Activated CD4-positive, alpha-beta T cell treated with anti-CD3 and anti-CD28 coated beads, Interleukin-2, amount 50 U/mL, for 48 hours (primary cell): ENCODE measurements at regions not wholly inside any gene's neighbourhood (a gene's known extent, or its start where the extent isn't known, plus 50 kb on each side); places are given as distances from the start of the nearest gene placed in this dataset.
"Not testable (repeated sequence)": the region's sequence is repeated elsewhere in the genome, so short reads cannot be mapped to it uniquely, and the experiment has no call there.

ENCODE experiments used
- DNase-seq, 2 experiments: peaks; one replicate each; pipeline ENCODE4 v3.0.0-alpha.2; 2020

DNA sequence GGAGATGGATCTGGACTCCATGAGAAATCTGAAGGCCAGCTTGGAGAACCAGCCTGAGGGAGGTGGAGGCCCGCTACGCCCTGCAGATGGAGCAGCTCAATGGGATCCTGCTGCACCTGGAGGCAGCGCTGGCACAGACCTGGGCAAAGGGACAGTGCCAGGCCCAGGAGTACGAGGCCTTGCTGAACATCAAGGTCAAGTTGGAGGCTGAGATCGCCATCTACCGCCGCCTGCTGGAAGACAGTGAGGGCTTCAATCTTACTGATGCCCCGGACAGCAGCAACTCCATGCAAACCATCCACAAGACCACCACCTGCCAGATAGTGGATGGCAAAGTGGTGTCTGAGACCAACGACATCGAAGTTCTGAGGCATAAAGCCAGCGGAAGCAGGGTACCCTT is 601.5 kb upstream of the ZP4 start:
- no peak for DNase-seq

DNA sequence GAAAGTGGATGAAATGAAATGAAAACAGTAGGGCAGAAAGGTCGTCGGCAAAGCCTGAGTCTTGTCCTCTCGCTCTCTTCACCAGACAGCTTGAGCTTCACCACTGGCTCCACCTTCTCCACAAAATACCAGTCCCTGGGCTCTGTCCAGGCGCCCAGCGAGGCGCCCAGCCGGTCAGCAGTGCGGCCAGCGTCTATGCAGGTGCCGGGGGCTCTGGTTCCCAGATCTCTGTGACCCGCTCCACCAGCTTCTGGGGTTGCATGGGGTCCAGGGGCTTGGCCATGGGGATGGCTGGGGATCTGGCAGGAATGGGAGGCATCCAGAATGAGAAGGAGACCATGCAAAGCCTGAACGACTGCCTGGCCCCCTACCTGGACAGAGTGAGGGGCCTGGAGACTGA is 600.5 kb upstream of the ZP4 start:
- no peak for DNase-seq

DNA sequence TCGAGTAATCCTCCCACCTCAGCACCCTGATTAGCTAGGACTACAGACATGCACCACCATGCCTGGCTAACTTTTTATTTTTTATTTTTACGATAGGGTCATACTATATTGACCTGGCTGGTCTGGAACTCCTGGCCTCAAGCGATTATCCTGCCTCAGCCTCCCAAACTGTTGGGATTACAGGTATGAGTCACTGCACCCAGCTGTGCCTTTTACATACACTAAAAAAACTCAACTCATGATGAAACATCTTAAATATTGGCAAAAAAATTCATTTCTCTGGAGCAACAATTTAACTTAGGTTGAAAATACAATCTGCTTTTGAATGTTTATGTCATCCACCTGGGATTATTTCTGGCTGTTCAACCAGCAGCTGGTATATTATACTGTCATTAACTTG is 598.3 kb upstream of the ZP4 start:
- no peak for DNase-seq

DNA sequence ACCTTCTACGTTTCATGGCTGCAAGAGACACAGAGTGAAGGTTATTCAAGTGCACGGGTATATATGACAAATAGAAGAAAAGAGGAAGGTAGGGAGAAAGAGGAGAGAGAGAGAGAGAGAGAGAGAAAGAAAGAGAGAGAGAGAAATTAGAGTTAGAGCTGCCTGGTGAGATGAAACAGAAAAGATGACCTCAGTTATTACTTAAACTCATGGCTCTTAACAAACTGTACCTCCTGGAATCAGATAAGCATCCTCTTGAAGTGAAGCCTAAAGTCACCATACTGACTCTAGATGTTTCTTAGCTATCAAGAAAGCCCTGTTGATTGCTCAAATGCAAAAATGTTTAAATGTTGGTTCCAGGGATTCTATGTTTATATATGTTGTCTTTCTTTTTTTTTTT is 597.7 kb upstream of the ZP4 start:
- DNase-seq: no peak

DNA sequence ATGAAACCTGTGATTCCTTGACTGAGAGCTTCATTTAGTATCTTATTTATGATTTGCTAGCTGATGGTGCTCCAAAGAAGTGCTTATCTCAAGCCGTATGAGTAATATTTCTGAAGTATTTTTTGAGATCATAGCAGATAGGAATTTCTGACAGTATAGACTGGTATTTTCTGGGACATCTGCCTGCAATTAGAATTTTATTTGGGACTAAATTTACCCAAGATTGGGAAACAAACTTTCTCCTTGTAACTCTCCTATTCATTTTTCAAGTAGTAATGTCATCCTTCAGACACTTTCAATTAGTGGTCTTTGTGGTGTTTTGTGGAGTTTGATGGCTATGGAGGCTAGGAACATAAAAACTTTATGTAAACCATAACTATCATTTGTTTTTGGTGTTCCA is 597.2 kb upstream of the ZP4 start:
- no peak for DNase-seq

DNA sequence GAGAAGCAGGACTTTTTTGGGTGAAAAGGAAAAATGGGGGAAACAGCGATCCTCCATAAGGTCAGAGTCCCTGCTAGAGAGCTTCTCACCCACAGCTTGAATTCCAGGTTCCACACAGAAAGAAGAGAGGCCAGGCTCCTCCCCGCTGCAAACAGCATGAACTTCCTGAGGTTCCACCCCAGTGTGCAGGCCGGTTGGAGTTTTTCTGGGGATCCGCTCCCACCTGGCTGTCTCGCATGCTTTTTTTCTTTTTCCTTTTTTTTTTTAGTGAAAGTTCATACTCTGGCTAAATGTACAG is 595.1 kb upstream of the ZP4 start:
- no peak for DNase-seq

DNA sequence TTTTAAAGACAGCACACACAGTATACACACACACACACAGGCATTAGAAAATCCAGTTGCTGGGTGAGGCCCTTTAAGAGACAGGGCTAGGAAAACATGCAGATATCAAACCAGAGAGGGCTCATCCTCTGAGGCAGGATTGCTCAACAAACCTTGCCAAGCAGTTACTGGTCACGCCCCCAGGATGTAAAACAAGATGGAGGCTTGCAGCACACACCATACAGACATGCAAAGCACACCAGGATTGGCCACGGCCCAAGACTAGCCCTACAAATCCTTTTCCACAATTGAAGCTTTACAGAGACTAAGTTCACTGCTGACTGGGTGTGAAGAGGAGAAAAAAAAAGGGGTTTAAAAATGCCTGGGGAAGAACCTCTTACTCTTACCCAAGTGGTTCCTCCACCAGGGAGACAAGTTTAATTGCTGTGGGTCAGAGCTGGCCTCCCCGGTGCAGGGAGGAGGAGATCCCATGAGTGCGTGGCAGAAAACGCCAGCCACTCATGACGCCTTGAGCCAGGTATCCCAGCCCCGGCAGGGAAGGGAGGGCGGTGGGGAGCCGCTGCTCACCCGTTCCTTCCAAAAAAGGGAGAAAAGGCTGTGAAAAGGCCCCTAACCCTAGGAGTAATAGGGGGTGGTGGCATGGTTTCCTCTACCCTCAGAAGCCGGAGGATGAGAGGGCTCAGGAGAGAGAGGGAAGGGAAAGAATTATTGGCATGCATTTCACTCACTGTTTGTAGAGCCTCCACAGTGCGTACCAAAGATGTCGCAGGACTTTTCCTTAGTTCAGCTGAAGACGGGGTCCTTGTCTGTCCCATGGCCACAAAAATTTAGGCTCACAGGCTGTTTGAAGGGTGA is 594.6 kb upstream of the ZP4 start:
- DNase-seq: no peak

DNA sequence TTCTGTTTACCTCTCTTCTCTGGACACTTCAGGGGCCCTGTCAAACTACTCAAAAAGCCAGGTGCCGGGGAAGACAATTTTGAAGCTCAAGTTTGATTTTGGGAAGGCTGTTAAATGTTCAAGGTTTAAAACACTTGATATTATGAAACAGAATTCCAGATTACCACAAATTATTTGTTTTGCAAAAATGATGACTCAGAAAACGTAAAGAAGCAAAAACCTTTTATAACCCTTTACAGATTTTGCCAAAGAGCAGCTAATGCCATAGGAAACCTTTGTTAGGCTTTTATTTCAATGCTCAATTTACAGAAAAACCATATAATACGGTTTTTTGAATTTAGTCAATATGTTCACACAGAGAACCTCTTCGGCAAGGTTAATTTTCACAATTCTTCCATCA is 593.4 kb upstream of the ZP4 start:
- no peak for DNase-seq

DNA sequence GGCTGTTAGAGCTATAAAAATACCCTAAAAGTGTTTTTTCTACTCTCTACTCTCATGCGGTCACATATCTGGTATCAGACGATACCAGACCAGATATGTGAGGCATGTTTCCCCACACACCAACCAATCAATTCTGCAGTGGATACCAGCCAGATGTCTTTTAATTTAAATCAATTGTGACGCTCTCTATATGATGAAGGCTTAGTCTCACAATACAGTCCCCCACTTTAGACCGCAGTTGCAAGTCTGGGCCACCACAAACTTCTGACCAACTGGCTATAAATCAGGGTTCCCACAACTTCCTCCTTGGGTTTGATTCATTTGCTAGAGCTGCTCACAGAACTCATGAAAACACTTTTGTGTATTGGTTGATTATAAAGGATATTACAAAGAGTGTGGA is 586.1 kb upstream of the ZP4 start:
- no peak for DNase-seq

DNA sequence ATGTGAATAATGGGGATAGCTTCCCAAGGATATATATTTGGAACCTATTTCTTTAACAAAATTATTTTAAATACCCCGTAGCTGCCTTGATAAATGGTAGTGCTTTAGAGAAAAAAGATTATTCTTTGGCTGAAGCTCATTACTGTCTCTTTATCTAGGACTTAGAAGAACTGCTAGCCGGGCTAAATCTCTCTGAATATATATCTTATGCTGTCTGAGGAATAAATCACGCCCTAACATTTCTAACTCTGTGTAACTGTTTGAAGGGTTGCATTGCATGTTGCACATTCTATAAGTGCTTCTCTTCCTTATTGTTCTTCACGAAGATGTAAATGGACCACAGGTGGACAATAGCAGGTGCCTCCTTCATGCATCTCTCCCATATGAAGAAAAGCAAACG is 585.0 kb upstream of the ZP4 start:
- no peak for DNase-seq

DNA sequence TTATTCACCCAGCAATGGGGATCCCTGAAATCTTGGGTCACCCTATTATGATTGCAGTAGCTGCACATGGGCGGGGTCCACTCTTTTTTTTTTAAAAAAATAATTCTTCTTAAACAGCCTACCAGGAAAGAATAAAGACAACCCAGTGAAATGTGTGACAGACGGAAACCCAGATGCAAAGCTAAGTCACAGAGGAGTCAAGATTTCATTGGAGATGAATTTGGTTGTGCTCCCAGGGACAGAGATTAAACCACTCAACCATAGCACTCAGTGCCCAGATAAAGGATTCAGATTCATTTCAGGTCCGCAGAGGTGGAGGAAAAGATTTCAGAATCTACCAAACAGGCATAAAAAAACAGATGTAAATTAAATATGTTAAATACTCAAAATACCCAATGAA is 583.5 kb upstream of the ZP4 start:
- no peak for DNase-seq

DNA sequence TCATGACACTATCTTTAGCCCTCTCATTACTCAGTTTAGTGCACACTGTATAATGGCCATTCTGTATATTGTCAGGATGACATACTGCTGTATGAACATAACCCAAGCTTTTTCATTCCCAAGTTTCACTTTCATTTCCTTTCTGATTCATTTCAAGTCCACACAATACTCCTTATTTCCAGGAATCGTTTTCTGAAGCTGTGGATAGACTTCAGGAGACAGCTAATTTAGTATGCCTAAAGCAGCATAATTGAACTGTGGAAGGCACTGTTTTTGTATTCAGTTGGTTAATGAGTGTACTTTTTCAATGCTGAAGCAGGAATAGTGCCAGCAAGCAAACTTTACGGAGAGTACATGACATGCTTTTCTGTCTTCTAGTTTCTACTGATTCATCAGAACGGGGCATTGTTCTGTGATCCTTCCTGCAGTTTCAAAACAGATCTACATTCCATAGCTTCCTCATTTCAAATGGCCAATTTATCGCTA is 578.5 kb upstream of the ZP4 start:
- no peak for DNase-seq

DNA sequence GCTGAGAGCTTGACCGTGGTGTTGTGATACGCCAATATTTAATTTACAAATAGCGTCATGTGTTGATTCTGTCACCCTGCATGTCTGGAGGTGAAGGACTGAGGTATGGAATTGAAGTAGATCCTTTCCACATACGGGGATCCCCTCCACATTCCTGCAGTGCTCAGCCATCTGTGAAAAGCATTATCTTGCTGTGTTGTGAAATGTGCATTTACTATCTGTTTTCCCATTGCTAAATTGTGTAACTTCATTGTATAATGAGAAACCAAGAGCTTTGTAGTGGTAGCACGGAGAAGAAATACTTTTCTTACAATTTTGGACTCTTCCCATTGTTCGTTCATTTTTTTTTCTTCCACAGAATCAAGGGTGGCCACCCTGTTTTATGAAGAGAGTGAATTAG is 577.3 kb upstream of the ZP4 start:
- DNase-seq: no peak

DNA sequence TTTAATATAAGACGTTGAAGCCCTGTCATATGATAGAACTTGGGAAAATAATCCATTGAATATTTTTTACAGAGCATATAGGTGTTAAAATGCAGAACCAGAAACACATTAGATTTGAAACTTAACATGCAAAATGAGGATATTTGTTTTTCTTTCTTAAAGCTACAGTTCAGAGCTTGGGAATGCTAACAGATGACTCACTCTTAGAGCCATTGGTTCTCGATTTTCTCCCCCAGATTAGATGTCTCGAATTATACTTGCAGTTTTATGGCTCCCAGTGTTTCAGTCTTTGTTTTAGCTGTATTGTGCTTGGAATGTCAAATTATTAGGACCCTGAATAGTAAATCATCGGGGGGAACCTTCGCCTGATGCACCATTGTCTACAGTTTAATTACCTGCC is 575.7 kb upstream of the ZP4 start:
- DNase-seq: no peak

DNA sequence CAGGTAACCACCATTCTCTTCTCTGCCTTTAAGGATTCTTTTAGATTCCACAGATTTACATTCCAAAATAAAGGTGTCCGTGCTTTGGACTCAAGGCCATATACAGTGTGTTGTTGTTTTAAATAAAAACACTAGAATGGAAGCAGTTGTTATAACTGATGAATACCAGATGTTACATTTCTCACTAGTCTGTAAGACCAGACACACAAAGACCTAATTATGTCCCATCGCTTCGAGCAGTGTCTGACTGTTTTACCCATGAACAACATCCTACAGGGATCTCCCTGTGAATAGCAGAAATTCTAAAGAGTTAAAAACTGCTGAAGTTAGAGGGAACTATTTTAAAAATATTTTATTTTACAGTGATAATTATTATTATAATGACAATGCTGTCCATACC is 574.7 kb upstream of the ZP4 start:
- no peak for DNase-seq

DNA sequence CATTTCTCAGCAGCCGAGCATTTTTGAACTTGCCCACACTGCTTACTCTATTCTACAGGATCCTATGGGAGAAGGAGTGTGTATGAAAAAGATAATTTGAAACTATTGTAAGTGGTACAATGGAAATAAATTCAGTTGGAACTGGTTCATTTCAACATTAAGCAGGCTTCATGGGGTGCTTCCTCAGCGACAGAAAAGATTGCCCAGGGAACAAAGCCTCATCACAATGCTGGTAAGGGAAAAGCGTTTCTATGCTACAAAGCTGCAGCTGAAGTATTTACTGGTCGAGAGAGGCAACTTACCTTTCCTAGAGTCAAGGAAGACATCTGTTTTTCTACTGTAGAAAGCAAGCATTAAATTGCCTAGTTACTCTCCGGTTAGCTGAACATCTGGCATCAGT is 568.2 kb upstream of the ZP4 start:
- DNase-seq: no peak

DNA sequence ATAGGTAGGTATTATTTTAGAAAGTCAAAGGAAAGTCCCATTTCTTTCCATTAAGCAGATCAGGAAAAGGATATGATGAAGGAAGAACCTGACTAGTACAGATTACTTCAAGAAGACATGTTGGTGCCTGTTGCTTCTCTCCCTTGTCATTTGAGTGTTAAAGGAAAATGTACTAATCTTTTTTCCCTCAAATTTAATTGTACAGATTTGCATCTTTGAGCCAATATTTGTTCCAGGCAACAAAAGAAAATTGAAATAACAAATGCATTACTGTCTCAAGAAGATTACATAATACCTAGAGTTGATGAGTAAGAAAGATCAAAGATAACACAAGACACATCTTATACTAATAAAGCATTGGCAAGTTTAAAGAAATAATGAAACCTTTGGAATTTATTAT is 566.9 kb upstream of the ZP4 start:
- DNase-seq: no peak

DNA sequence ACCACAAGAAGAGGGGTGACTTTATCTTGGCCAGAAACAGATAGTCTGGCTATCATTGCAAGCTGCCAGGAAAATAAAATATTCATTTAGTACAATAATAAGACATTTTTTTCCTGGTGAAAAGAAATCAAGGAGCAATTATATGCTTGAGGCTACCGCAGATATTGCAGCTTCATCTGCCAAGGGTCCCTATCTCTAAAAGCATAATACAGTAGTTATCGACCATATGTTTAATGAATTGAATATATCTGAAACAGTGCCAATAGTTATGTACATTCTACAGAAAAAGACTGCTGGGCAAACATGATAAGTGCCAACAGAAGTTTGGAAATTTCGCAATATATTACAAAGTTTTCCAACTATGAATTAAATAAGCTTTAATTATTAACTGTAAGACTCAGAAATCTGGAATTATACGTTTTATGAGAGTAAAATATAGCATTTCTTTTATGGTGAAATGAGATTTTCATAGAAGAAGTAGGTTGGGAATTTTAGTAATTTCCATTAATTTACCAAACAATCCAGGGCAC is 561.1 kb upstream of the ZP4 start:
- no peak for DNase-seq

DNA sequence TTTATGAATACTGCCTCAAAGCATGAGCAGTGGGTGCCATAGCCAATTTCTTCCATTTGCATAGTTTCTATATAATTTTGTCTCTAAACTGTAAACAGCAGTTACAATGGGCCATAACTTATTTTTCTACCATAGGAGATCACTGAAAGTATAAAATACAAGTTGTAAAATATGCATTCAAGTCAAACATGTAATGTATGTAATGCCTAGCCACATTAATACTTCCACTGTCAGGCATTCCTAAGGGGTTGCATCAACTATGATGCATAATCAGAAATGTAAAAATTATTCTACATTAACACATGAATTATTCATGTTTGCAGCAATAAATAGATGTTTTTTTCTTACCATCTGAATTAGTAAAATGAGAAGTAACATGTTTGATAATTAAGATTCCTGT is 560.3 kb upstream of the ZP4 start:
- no peak for DNase-seq

DNA sequence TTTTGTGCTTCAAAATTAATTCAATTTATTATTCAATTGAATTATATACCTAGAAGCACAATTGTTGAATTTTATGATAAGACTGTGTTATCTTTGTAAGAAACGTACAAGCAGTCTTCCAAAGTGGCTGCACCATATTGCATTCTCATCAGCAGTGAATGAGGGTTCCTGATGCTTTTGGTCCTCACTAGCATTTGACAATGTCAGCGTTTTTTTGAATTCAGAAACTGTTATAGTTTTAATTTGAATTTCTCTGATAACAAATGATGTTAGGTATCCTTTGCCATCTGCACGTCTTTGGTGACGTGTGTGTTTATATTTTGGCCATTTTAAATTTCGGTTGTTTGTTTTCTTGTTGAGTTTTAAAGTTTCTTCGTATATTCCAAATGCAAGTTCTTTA is 553.0 kb upstream of the ZP4 start:
- DNase-seq: no peak

DNA sequence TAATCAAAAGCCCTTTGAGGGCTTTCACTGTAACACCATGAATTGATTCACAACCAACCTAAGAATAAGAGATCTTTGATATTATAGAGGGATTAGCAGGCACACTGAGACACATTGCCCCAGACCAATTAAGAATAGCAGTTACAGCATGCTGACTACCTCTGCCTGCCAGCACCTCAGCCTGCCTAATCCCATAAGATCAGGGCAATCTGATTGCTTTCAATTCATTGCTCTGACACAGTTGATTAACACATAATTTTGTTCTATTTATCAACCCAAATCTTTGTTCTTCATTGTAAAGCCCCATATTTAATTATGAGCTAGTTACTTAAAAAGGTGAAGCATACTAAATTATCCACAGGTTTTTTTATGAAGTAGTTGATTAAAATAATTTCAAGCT is 548.8 kb upstream of the ZP4 start:
- no peak for DNase-seq

DNA sequence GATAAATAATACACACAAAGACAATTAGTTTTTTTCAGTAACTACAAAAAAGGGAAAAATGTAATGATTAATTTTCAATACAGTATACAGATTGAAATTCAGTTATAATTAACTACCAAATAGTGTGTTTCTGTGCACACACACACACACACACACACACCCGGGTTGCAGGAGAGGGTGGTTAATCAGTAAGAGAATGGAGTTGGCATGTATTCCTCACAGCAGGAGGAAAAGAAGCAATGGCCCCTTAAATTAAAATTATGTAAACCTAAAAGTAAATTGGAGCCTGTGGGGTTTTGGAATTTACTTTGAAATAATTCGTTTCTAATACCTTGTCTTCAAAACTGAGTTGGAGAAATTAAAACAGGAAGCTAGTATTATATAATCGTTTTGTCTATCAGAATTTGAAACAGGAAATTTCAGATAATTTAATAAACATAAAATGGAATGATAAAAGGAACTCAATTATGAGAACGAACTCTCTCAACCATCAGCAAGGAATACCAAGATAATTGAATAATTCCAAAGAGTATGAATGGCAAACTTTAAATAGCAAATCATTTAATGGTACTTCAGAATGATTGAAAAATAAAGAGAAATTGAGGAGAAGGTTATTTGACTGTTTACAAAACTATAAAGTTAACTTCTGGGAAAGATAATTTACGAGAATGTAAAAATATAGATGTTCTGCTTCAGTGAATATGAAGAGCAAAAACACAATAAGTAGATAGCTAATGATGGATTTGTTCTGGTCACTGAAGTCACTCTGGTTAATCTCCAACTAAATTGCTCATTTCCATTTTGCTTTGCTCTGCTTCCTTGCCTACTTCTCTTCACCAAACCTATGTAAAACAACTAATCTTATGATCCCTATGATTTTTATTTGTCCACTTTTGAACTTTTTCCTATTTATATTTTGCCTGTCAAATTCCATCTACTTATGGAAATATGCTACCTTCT is 547.9 kb upstream of the ZP4 start:
- DNase-seq: no peak

DNA sequence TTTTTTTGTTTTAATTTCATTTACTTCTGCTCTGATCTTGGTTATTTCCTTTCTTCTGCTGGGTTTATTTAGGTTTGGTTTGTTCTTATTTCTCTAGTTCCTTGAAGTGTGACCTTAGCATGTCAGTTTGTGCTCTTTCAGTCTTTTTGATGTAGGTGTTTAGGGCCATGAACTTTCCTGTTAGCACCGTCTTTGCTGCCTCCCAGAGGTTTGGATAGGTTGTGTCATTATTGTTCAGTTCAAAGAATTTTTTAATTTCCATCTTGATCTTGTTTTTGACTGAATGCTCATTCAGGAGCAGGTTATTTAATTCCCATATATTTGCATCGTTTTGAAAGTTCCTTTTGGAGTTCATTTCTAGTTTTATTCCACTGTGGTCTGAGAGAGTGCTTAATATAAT is 539.0 kb upstream of the ZP4 start:
- not testable (repeated sequence) for DNase-seq

DNA sequence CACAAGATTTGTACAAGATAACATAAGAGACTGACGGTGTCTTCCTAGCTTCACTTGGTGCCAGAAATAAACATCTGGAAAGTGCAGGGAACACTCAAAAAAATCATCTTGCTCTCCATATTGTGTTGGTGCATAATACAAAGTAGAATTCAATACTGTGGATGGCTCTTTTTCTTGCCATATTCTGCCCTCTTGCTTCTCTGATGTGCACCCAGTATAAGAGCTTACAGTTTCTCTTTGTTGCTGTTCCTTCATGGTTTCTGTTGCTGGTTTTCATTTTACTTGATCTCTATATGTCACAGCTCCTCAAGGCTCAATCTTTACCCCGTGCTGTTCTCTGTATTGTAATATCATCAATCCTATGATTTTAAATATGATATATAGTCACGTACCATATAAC is 528.5 kb upstream of the ZP4 start:
- no peak for DNase-seq
